ENCODE measurements at regions not wholly inside any gene's neighbourhood (a gene's known extent, or its start where the extent isn't known, plus 50 kb on each side); places are given as distances from the start of the nearest gene placed in this dataset.
"Not testable (repeated sequence)": the region's sequence is repeated elsewhere in the genome, so short reads cannot be mapped to it uniquely, and the experiment has no call there.

DNA sequence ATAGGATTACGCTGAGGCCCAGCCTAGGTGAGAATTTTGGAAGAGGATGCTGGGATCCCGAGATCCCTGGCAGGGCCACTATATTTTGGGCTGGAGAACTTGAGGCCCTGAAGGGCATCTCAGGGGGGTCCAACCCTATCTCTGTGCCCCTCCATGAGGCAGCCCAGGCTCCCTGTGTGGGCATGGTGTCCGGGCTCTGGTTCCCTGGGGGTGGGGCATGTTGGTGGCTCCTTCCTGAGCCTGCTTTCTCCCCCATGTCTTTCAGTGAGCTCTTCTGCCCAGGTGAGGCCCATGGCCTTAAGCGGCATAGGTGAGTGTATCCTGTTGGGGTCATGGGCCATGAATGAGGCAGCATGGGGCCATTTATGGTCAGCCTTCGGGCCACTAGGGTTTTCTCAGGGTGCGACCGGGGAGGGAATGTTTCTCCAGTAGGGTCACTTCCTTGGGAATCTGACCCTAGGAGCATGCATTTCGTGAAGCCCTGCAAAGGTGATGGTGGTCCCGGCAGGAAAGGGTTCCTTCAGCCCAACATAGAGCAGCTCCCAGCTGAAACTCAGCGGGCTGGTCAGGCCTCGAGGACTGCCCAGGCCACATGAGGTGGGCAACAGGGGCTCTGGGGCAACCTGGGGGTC, 191.3 kb downstream of the UBE3A start:
- no peak for ATAC-seq (ENCODE audit: low read depth in 2 of 2)

GRCh38 chr15:25248087-25248486, 190.7 kb downstream of the UBE3A start:
- not testable (repeated sequence) for ATAC-seq (ENCODE audit: low read depth in 2 of 2); H3K36me3 ChIP-seq (ENCODE audit: control insufficient read depth, insufficient read depth, low read length); H3K4me1 Mint-ChIP-seq; DNase-seq; H3K36me3 Mint-ChIP-seq; H3K4me3 Mint-ChIP-seq; H3K4me3 ChIP-seq (ENCODE audit: low read depth, low read length); H3K27me3 ChIP-seq (ENCODE audit: control insufficient read depth, insufficient read depth, low read length); H3K27me3 Mint-ChIP-seq; H3K27ac Mint-ChIP-seq; H3K27ac ChIP-seq (ENCODE audit: insufficient read depth, low read length, poor library complexity, severe bottlenecking); H3K4me1 ChIP-seq (ENCODE audit: control insufficient read depth, insufficient read depth, low read length, poor library complexity, severe bottlenecking)
- H3K9me3 ChIP-seq (ENCODE audit: control insufficient read depth in 2 of 2, low read length in 2 of 2): peaks cover 0 to 53% of the 10 kb centered on the region in 2 experiments
- H3K9me3 Mint-ChIP-seq: peaks cover 0 to 20% (median 10%) of the 10 kb centered on the region in 7 donors

More for the DNA sequence above, 191.3 kb downstream of the UBE3A start:
- peaks cover 0 to 18% (median 9%) of the 10 kb centered on the region in 7 donors for H3K9me3 Mint-ChIP-seq
- no peak for DNase-seq
- Histone ChIP-seq H3K9me3 (ENCODE audit: control insufficient read depth in 2 of 2, low read length in 2 of 2) (peaks cover 0 to 56% of the 10 kb centered on the region in 2 experiments), H3K4me3 (ENCODE audit: low read depth, low read length) (no peak overlapping the region), H3K4me1 (ENCODE audit: control insufficient read depth, insufficient read depth, low read length, poor library complexity, severe bottlenecking) (no peaks in the 10 kb centered on the region), H3K27ac (ENCODE audit: insufficient read depth, low read length, poor library complexity, severe bottlenecking) (no peak overlapping the region), H3K36me3 (ENCODE audit: control insufficient read depth, insufficient read depth, low read length) (no peaks in the 10 kb centered on the region), H3K27me3 (ENCODE audit: control insufficient read depth, insufficient read depth, low read length) (no peaks in the 10 kb centered on the region)
- no peaks in the 10 kb centered on the region for H3K4me1 Mint-ChIP-seq
- H3K27ac Mint-ChIP-seq: no peak overlapping the region
- no peak overlapping the region for H3K4me3 Mint-ChIP-seq
- no peaks in the 10 kb centered on the region for H3K36me3 Mint-ChIP-seq
- H3K27me3 Mint-ChIP-seq: no peaks in the 10 kb centered on the region

GRCh38 chr15:25248583-25249235, 190.1 kb downstream of the UBE3A start:
- H3K27me3 ChIP-seq (ENCODE audit: control insufficient read depth, insufficient read depth, low read length): no peaks in the 10 kb centered on the region
- Mint-ChIP-seq H3K27ac (no peak overlapping the region), H3K4me1 (no peaks in the 10 kb centered on the region), H3K27me3 (no peaks in the 10 kb centered on the region), H3K4me3 (no peak overlapping the region), H3K9me3 (peaks cover 0 to 21% (median 10%) of the 10 kb centered on the region in 7 donors), H3K36me3 (no peaks in the 10 kb centered on the region)
- H3K9me3 ChIP-seq (ENCODE audit: control insufficient read depth in 2 of 2, low read length in 2 of 2): peaks cover 0 to 46% of the 10 kb centered on the region in 2 experiments
- H3K4me1 ChIP-seq (ENCODE audit: control insufficient read depth, insufficient read depth, low read length, poor library complexity, severe bottlenecking): no peaks in the 10 kb centered on the region
- DNase-seq: no peak
- no peak for ATAC-seq (ENCODE audit: low read depth in 2 of 2)
- H3K36me3 ChIP-seq (ENCODE audit: control insufficient read depth, insufficient read depth, low read length): no peaks in the 10 kb centered on the region
- H3K4me3 ChIP-seq (ENCODE audit: low read depth, low read length): no peak overlapping the region
- H3K27ac ChIP-seq (ENCODE audit: insufficient read depth, low read length, poor library complexity, severe bottlenecking): no peak overlapping the region

DNA sequence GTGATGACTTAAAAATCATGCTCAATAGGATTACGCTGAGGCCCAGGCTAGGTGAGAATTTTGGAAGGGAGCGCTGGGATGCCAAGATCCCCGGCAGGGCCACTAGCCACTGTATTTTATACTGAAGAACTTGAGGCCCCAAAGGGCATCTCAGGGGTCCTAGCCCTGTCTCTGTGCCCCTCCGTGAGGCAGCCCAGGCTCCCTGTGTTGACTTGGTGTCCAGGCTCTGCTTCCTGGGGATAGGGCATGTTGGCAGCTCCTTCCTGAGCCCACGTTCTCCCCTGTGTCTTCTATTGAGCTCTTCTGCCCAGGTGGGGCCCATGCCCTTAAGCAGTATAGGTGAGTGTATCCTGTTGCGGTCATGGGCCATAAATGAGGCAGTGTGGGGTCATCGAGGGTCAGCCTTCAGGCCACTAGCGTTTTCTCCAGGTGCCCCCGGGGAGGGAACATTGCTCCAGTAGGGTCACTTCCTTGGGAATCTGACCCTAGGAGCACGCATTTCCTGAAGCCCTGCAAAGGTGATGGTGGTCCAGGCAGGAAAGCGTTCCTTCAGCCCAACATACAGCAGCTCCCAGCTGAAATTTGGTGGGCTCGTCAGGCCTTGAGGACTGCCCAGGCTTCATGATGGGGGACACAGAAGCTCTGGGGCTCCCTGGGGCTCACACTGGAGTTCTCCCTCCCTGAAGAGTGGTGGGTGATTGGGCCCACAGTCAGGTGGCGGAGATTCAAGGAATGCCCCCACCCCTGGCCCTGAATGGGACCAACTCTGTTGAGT, 189.4 kb downstream of the UBE3A start:
- H3K36me3 ChIP-seq (ENCODE audit: control insufficient read depth, insufficient read depth, low read length): no peaks in the 10 kb centered on the region
- H3K4me3 ChIP-seq (ENCODE audit: low read depth, low read length): no peak overlapping the region
- no peaks in the 10 kb centered on the region for H3K36me3 Mint-ChIP-seq
- H3K4me1 Mint-ChIP-seq: no peaks in the 10 kb centered on the region
- no peaks in the 10 kb centered on the region for H3K4me1 ChIP-seq (ENCODE audit: control insufficient read depth, insufficient read depth, low read length, poor library complexity, severe bottlenecking)
- no peak overlapping the region for H3K27ac Mint-ChIP-seq
- no peak overlapping the region for H3K27ac ChIP-seq (ENCODE audit: insufficient read depth, low read length, poor library complexity, severe bottlenecking)
- H3K27me3 ChIP-seq (ENCODE audit: control insufficient read depth, insufficient read depth, low read length): no peaks in the 10 kb centered on the region
- ATAC-seq (ENCODE audit: low read depth in 2 of 2): no peak
- no peak overlapping the region for H3K4me3 Mint-ChIP-seq
- H3K9me3 ChIP-seq (ENCODE audit: control insufficient read depth in 2 of 2, low read length in 2 of 2): peaks cover 0 to 42% of the 10 kb centered on the region in 2 experiments
- no peaks in the 10 kb centered on the region for H3K27me3 Mint-ChIP-seq
- H3K9me3 Mint-ChIP-seq: peaks cover 0 to 26% (median 13%) of the 10 kb centered on the region in 7 donors
- no peak for DNase-seq

DNA sequence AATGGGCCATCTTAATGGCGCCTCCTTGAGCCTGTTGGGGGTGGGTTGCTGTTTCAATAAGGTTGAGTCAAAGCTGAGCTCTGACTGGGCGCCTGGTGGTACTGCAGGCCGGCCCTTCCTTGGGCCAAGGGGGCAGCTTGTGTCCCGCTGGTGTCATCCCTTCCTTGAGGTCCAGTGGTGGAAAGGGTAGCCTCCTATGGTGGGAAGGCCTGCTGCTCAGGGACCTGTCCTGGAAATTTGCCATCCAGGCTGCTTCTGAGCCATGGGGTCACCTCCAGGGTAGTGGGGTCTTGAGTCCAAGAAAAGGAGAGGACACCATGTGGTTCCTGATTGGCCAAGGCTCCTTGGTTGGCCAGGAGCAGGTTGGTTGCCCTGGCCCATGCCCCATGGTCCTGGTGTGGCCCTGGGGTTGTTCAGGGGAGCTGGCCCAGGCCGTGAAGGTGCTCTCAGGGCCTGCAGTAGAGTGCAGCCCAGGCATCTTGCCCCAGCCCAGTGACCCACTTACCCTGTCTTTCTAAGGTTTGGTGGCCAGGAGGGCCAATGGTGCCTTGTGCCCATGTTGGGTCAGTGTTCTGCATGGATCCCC, 188.7 kb downstream of the UBE3A start:
- Histone ChIP-seq H3K4me3 (ENCODE audit: low read depth, low read length) (no peak overlapping the region), H3K27me3 (ENCODE audit: control insufficient read depth, insufficient read depth, low read length) (no peaks in the 10 kb centered on the region), H3K27ac (ENCODE audit: insufficient read depth, low read length, poor library complexity, severe bottlenecking) (no peak overlapping the region), H3K36me3 (ENCODE audit: control insufficient read depth, insufficient read depth, low read length) (no peaks in the 10 kb centered on the region), H3K4me1 (ENCODE audit: control insufficient read depth, insufficient read depth, low read length, poor library complexity, severe bottlenecking) (no peaks in the 10 kb centered on the region), H3K9me3 (ENCODE audit: control insufficient read depth in 2 of 2, low read length in 2 of 2) (peaks cover 2 to 36% of the 10 kb centered on the region in 2 experiments)
- Mint-ChIP-seq H3K9me3 (peaks cover 2 to 25% (median 12%) of the 10 kb centered on the region in 7 donors), H3K36me3 (no peaks in the 10 kb centered on the region), H3K27me3 (no peaks in the 10 kb centered on the region), H3K4me3 (no peak overlapping the region), H3K27ac (no peak overlapping the region), H3K4me1 (no peaks in the 10 kb centered on the region)
- DNase-seq (no peak), ATAC-seq (ENCODE audit: low read depth in 2 of 2) (no peak)

GRCh38 chr15:25250906-25251622, 187.8 kb downstream of the UBE3A start:
- no peak overlapping the region for H3K27ac Mint-ChIP-seq
- Histone ChIP-seq H3K36me3 (ENCODE audit: control insufficient read depth, insufficient read depth, low read length) (no peaks in the 10 kb centered on the region), H3K9me3 (ENCODE audit: control insufficient read depth in 2 of 2, low read length in 2 of 2) (peaks cover 2 to 30% of the 10 kb centered on the region in 2 experiments), H3K4me3 (ENCODE audit: low read depth, low read length) (no peak overlapping the region), H3K27me3 (ENCODE audit: control insufficient read depth, insufficient read depth, low read length) (no peaks in the 10 kb centered on the region), H3K4me1 (ENCODE audit: control insufficient read depth, insufficient read depth, low read length, poor library complexity, severe bottlenecking) (no peaks in the 10 kb centered on the region), H3K27ac (ENCODE audit: insufficient read depth, low read length, poor library complexity, severe bottlenecking) (no peak overlapping the region)
- no peaks in the 10 kb centered on the region for H3K36me3 Mint-ChIP-seq
- peaks cover 2 to 29% (median 13%) of the 10 kb centered on the region in 7 donors for H3K9me3 Mint-ChIP-seq
- H3K4me3 Mint-ChIP-seq: no peak overlapping the region
- no peaks in the 10 kb centered on the region for H3K4me1 Mint-ChIP-seq
- DNase-seq (no peak), ATAC-seq (ENCODE audit: low read depth in 2 of 2) (no peak)
- H3K27me3 Mint-ChIP-seq: no peaks in the 10 kb centered on the region

DNA sequence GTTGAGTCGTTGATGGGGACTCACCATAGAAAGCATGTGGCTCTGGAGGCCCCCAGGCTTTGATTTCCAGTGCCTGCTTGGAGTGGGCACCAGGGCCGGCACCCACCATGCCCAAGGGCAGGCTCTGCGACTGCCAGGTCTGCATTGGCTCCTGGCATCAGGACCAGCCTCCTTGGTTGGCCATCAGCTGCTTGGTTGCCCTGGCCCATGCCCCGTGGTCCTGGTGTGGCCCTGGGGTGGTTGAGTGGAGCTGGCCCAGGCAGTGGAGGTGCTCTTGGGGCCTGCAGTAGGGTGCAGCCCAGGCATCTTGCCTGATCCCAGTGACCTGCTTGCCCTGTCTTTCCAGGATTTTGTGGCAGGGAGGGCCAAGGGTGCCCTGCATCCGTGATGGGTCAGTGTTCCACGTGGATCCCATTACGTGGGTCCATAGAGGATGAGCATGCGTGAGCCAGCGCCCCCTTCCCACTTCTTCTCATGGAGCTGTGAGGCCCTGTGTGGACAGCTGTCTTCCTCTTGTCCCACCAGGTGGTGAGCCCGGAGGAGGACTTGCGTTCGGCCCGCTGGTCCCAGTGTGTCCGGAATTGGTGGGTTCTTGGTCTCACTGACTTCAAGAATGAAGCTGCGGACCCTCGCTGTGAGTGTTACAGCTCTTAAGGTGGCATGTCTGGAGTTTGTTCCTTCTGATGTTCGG, 187.0 kb downstream of the UBE3A start:
- H3K9me3 ChIP-seq (ENCODE audit: control insufficient read depth in 2 of 2, low read length in 2 of 2): peaks cover 3 to 22% of the 10 kb centered on the region in 2 experiments
- H3K4me3 ChIP-seq (ENCODE audit: low read depth, low read length): no peak overlapping the region
- no peak overlapping the region for H3K27ac ChIP-seq (ENCODE audit: insufficient read depth, low read length, poor library complexity, severe bottlenecking)
- Mint-ChIP-seq H3K9me3 (peaks cover 2 to 30% (median 13%) of the 10 kb centered on the region in 7 donors), H3K4me1 (no peaks in the 10 kb centered on the region), H3K4me3 (no peak overlapping the region), H3K27me3 (no peaks in the 10 kb centered on the region), H3K36me3 (no peaks in the 10 kb centered on the region), H3K27ac (no peak overlapping the region)
- ATAC-seq (ENCODE audit: low read depth in 2 of 2) (no peak), DNase-seq (no peak)
- no peaks in the 10 kb centered on the region for H3K27me3 ChIP-seq (ENCODE audit: control insufficient read depth, insufficient read depth, low read length)
- no peaks in the 10 kb centered on the region for H3K36me3 ChIP-seq (ENCODE audit: control insufficient read depth, insufficient read depth, low read length)
- H3K4me1 ChIP-seq (ENCODE audit: control insufficient read depth, insufficient read depth, low read length, poor library complexity, severe bottlenecking): no peaks in the 10 kb centered on the region
